ENCODE measurements at regions not wholly inside any gene's neighbourhood (a gene's known extent, or its start where the extent isn't known, plus 50 kb on each side); places are given as distances from the start of the nearest gene placed in this dataset.

GRCh38 chr20:11260611-11261010 is 586.8 kb upstream of the JAG1 start:
- DNase-seq (ENCODE audit: low spot score) = no peak
- H3K36me3 ChIP-seq (ENCODE audit: low read depth) = no peaks in the 10 kb centered on the region
- no peak overlapping the region for H3K27ac ChIP-seq (ENCODE audit: poor library complexity, severe bottlenecking)
- H3K4me1 ChIP-seq (ENCODE audit: insufficient read depth, poor library complexity, severe bottlenecking) = no peaks in the 10 kb centered on the region
- TF ChIP-seq CTCF (IDR thresholded peaks at IDR 0.05; ENCODE audit: poor library complexity, severe bottlenecking) = no peak
- no peak for ATAC-seq (ENCODE audit: low read depth)
- no peak overlapping the region for H3K4me3 ChIP-seq (ENCODE audit: severe bottlenecking)
- H3K27me3 ChIP-seq (ENCODE audit: insufficient read depth, poor library complexity, severe bottlenecking) = no peaks in the 10 kb centered on the region
- no peaks in the 10 kb centered on the region for H3K9me3 ChIP-seq (ENCODE audit: severe bottlenecking)

- no peaks in the 10 kb centered on the region for H3K36me3 ChIP-seq (ENCODE audit: low read depth)
- no peak for DNase-seq (ENCODE audit: low spot score)
- H3K27ac ChIP-seq (ENCODE audit: poor library complexity, severe bottlenecking) = no peak overlapping the region
- H3K9me3 ChIP-seq (ENCODE audit: severe bottlenecking) = no peaks in the 10 kb centered on the region
- no peak for TF ChIP-seq CTCF (IDR thresholded peaks at IDR 0.05; ENCODE audit: poor library complexity, severe bottlenecking)
- no peak overlapping the region for H3K4me3 ChIP-seq (ENCODE audit: severe bottlenecking)
- peak; percentile 56; the same call in 1 of the 3 replicates for ATAC-seq (ENCODE audit: low read depth)
- H3K4me1 ChIP-seq (ENCODE audit: insufficient read depth, poor library complexity, severe bottlenecking) = peaks cover 6% of the 10 kb centered on the region
- H3K27me3 ChIP-seq (ENCODE audit: insufficient read depth, poor library complexity, severe bottlenecking) = no peaks in the 10 kb centered on the region
Observed at GRCh38 chr20:11261533-11262000, 587.8 kb upstream of the JAG1 start.

GRCh38 chr20:11266571-11266970 is 592.8 kb upstream of the JAG1 start:
- no peaks in the 10 kb centered on the region for H3K27me3 ChIP-seq (ENCODE audit: insufficient read depth, poor library complexity, severe bottlenecking)
- ATAC-seq (ENCODE audit: low read depth) (no peak), DNase-seq (ENCODE audit: low spot score) (no peak)
- peaks cover 20% of the 10 kb centered on the region for H3K4me1 ChIP-seq (ENCODE audit: insufficient read depth, poor library complexity, severe bottlenecking)
- H3K4me3 ChIP-seq (ENCODE audit: severe bottlenecking) = no peak overlapping the region
- no peaks in the 10 kb centered on the region for H3K9me3 ChIP-seq (ENCODE audit: severe bottlenecking)
- H3K36me3 ChIP-seq (ENCODE audit: low read depth) = no peaks in the 10 kb centered on the region
- TF ChIP-seq CTCF (IDR thresholded peaks at IDR 0.05; ENCODE audit: poor library complexity, severe bottlenecking) = no peak
- H3K27ac ChIP-seq (ENCODE audit: poor library complexity, severe bottlenecking) = peak overlapping the region; percentile 82

GRCh38 chr20:11267131-11267761 is 593.4 kb upstream of the JAG1 start:
- Histone ChIP-seq H3K4me3 (ENCODE audit: severe bottlenecking) (no peak overlapping the region), H3K4me1 (ENCODE audit: insufficient read depth, poor library complexity, severe bottlenecking) (peaks cover 20% of the 10 kb centered on the region), H3K27me3 (ENCODE audit: insufficient read depth, poor library complexity, severe bottlenecking) (no peaks in the 10 kb centered on the region), H3K9me3 (ENCODE audit: severe bottlenecking) (no peaks in the 10 kb centered on the region), H3K27ac (ENCODE audit: poor library complexity, severe bottlenecking) (peak overlapping the region; percentile 82), H3K36me3 (ENCODE audit: low read depth) (no peaks in the 10 kb centered on the region)
- ATAC-seq (ENCODE audit: low read depth) = peak; percentile 96
- peak; percentile 81 for DNase-seq (ENCODE audit: low spot score)
- TF ChIP-seq CTCF (IDR thresholded peaks at IDR 0.05; ENCODE audit: poor library complexity, severe bottlenecking) = peak; percentile 22

- TF ChIP-seq CTCF (IDR thresholded peaks at IDR 0.05; ENCODE audit: poor library complexity, severe bottlenecking) = no peak
- no peak overlapping the region for H3K4me3 ChIP-seq (ENCODE audit: severe bottlenecking)
- no peaks in the 10 kb centered on the region for H3K36me3 ChIP-seq (ENCODE audit: low read depth)
- ATAC-seq (ENCODE audit: low read depth) (no peak), DNase-seq (ENCODE audit: low spot score) (no peak)
- H3K9me3 ChIP-seq (ENCODE audit: severe bottlenecking) = no peaks in the 10 kb centered on the region
- H3K27ac ChIP-seq (ENCODE audit: poor library complexity, severe bottlenecking) = peak overlapping the region; percentile 82
- H3K27me3 ChIP-seq (ENCODE audit: insufficient read depth, poor library complexity, severe bottlenecking) = no peaks in the 10 kb centered on the region
- peaks cover 20% of the 10 kb centered on the region for H3K4me1 ChIP-seq (ENCODE audit: insufficient read depth, poor library complexity, severe bottlenecking)
Observed at GRCh38 chr20:11267762-11268335, 594.0 kb upstream of the JAG1 start.

All from RWPE2 (cell line).